ENCODE measurements at regions not wholly inside any gene's neighbourhood (a gene's known extent, or its start where the extent isn't known, plus 50 kb on each side); places are given as distances from the start of the nearest gene placed in this dataset.

- TF ChIP-seq CTCF (IDR thresholded peaks at IDR 0.05) (no peak), EP300 (IDR thresholded peaks at IDR 0.05) (no peak), POLR2AphosphoS5 (IDR thresholded peaks at IDR 0.05) (no peak)
Observed at GRCh38 chrX:16466640-16467432, 183.1 kb upstream of the S100G start.
